ENCODE measurements at regions not wholly inside any gene's neighbourhood (a gene's known extent, or its start where the extent isn't known, plus 50 kb on each side); places are given as distances from the start of the nearest gene placed in this dataset.

- WGBS = 93% methylated on average over 5 of the region's 5 CpGs
- Histone ChIP-seq H3K4me3 (ENCODE audit: low read depth in 1 of 3, low read length in 3 of 3) (no peak overlapping the region), H3K36me3 (ENCODE audit: control insufficient read depth in 4 of 4, insufficient read depth in 3 of 4, low read depth in 1 of 4, low read length in 3 of 4) (no peaks in the 10 kb centered on the region), H3K9ac (ENCODE audit: low read depth in 1 of 2, low read length in 2 of 2) (no peak overlapping the region), H3K27ac (ENCODE audit: low read depth in 1 of 2, low read length in 2 of 2) (no peak overlapping the region), H3K9me3 (ENCODE audit: control insufficient read depth in 4 of 4, low read length in 3 of 4) (no peaks in the 10 kb centered on the region), H3K4me1 (ENCODE audit: control insufficient read depth in 4 of 4, insufficient read depth in 4 of 4, low read length in 3 of 4) (no peaks in the 10 kb centered on the region), H3K27me3 (ENCODE audit: control insufficient read depth in 4 of 4, insufficient read depth in 4 of 4, low read length in 3 of 4) (no peaks in the 10 kb centered on the region)
- DNase-seq (ENCODE audit: low spot score) = no peak
- TF ChIP-seq REST (IDR thresholded peaks at IDR 0.05) = no peak
- TF ChIP-seq GABPA (IDR thresholded peaks at IDR 0.05 in 1 of 2, conservative IDR thresholded peaks at IDR 0.05 in 1 of 2) = no peak
- TF ChIP-seq TAF1 (conservative IDR thresholded peaks at IDR 0.05) = no peak
- no peak for TF ChIP-seq ATF3 (IDR thresholded peaks at IDR 0.05)
- no peak for TF ChIP-seq HNF4G (IDR thresholded peaks at IDR 0.05)
- TF ChIP-seq CTCF (IDR thresholded peaks at IDR 0.05; ENCODE audit: low read depth, low read length, missing input control) = no peak
- TF ChIP-seq FOXA2 (IDR thresholded peaks at IDR 0.05) = no peak
- no peak for TF ChIP-seq SP1 (IDR thresholded peaks at IDR 0.05)
- no peak for TF ChIP-seq RAD21 (IDR thresholded peaks at IDR 0.05)
- TF ChIP-seq FOXA1 (IDR thresholded peaks at IDR 0.05) = no peak
- TF ChIP-seq RXRA (IDR thresholded peaks at IDR 0.05) = no peak
- TF ChIP-seq EGR1 (IDR thresholded peaks at IDR 0.05; ENCODE audit: low read depth in 2 of 2) = no peak
- no peak for TF ChIP-seq JUND (IDR thresholded peaks at IDR 0.05)
- no peak for TF ChIP-seq NR2F2 (IDR thresholded peaks at IDR 0.05)
These were observed 150.2 kb upstream of the CBLB start for GRCh38 chr3:106018929-106019550.

- Histone ChIP-seq H3K9me3 (ENCODE audit: control insufficient read depth in 4 of 4, low read length in 3 of 4) (no peaks in the 10 kb centered on the region), H3K36me3 (ENCODE audit: control insufficient read depth in 4 of 4, insufficient read depth in 3 of 4, low read depth in 1 of 4, low read length in 3 of 4) (no peaks in the 10 kb centered on the region), H3K27me3 (ENCODE audit: control insufficient read depth in 4 of 4, insufficient read depth in 4 of 4, low read length in 3 of 4) (no peaks in the 10 kb centered on the region), H3K27ac (ENCODE audit: low read depth in 1 of 2, low read length in 2 of 2) (no peak overlapping the region), H3K4me3 (ENCODE audit: low read depth in 1 of 3, low read length in 3 of 3) (no peak overlapping the region), H3K9ac (ENCODE audit: low read depth in 1 of 2, low read length in 2 of 2) (no peak overlapping the region), H3K4me1 (ENCODE audit: control insufficient read depth in 4 of 4, insufficient read depth in 4 of 4, low read length in 3 of 4) (peaks cover 0 to 2% (median 0%) of the 10 kb centered on the region in 4 donors)
- TF ChIP-seq FOXA2 (IDR thresholded peaks at IDR 0.05) (no peak), JUND (IDR thresholded peaks at IDR 0.05) (no peak), ZBTB33 (IDR thresholded peaks at IDR 0.05) (no peak), REST (IDR thresholded peaks at IDR 0.05) (no peak)
- no peak for DNase-seq (ENCODE audit: low spot score)
- WGBS = 91% methylated on average over 5 of the region's 5 CpGs
These were observed 154.1 kb upstream of the CBLB start for GRCh38 chr3:106022913-106023312.

Measured in liver (tissue), 8 donors.